Astrocyte of the spinal cord (primary cell): ENCODE measurements at regions not wholly inside any gene's neighbourhood (a gene's known extent, or its start where the extent isn't known, plus 50 kb on each side); places are given as distances from the start of the nearest gene placed in this dataset.
"Not testable (repeated sequence)": the region's sequence is repeated elsewhere in the genome, so short reads cannot be mapped to it uniquely, and the experiment has no call there.

Experiments used
- DNase-seq: peaks from one replicate; pipeline ENCODE4 v3.0.0; 2011; ENCODE audit warnings: low read depth, low spot score
- H3K4me3 ChIP-seq: 2 replicates; pipeline ENCODE4 v1.5.1; 2011; ENCODE audit warnings: low read depth, mild to moderate bottlenecking, low read length, moderate library complexity
- in situ Hi-C: cut with HindIII; loops from 2 replicates; pipeline ENCODE4 v1.10.0; 2017; ENCODE audit warnings: low sequenced_read_pairs
- TF ChIP-seq, protein P1 (sequence below): IDR thresholded peaks from 2 replicates; pipeline ENCODE4 v1.5.1; 2012; ENCODE audit warnings: low read depth, mild to moderate bottlenecking, low read length, inconsistent platforms

DNA sequence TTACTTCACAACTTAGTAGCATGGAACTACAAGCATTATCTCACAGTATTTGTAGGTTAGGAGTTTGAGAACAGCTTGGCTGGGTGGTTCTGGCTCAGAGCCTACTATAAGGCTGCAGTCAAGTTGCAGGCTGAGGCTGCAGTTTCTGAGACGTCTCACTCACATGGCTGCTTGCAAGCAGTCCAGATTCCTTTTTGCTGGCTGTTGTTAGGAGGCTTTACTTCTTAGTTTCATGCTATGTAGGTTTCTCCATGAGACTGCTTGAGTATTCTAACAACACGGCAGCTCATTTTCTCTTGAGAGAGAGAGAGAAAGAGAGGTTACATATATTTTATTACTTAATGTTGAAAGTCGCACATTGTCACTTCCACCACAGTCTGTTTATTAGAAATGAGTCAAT, 1073.9 kb downstream of the NXPH1 start:
- peak; percentile 64 for DNase-seq
- TF ChIP-seq, protein P1, sequence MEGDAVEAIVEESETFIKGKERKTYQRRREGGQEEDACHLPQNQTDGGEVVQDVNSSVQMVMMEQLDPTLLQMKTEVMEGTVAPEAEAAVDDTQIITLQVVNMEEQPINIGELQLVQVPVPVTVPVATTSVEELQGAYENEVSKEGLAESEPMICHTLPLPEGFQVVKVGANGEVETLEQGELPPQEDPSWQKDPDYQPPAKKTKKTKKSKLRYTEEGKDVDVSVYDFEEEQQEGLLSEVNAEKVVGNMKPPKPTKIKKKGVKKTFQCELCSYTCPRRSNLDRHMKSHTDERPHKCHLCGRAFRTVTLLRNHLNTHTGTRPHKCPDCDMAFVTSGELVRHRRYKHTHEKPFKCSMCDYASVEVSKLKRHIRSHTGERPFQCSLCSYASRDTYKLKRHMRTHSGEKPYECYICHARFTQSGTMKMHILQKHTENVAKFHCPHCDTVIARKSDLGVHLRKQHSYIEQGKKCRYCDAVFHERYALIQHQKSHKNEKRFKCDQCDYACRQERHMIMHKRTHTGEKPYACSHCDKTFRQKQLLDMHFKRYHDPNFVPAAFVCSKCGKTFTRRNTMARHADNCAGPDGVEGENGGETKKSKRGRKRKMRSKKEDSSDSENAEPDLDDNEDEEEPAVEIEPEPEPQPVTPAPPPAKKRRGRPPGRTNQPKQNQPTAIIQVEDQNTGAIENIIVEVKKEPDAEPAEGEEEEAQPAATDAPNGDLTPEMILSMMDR: no peak
- no peak overlapping the region for H3K4me3 ChIP-seq
- in situ Hi-C loops: no loop called here

DNA sequence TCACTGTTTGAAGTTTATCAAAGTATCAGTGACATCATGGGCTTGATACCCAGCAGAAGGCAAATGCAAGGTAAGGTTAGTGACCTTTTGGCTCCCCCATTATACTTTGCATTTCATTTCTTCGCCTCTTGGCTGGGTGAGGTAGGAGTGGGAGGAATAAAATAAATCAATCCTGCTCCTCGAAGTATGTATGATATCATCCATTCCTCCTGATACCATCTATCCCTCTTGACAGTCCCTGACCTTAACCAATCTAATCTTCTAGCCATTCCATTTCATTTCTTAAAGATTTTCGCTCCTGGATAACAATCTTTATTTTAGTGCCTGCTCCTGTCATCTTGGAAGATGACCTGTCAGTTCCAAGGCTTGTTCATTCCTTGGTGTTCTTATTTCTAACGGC, 1083.3 kb downstream of the NXPH1 start:
- DNase-seq: no peak
- TF ChIP-seq, protein P1: no peak
- no peak overlapping the region for H3K4me3 ChIP-seq
- in situ Hi-C loops: no loop called here

DNA sequence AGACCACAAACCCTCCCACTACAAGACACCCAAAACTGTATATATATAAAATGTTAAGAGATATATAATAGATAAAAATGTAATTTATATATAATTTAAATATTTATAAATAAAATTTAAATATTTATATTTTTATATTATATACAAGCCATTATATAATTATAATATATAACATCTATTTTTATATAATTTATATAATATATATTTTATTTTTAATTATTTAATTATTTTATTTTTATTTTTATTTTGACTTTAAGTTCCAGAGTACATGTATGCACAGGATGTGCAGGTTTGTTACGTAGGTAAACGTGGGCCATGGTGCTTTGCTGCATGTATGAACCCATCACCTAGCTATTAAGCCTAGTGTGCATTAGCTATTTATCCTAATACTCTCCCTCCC, 1090.2 kb downstream of the NXPH1 start:
- DNase-seq: no peak
- in situ Hi-C loops: no loop called here
- TF ChIP-seq, protein P1: no peak
- H3K4me3 ChIP-seq: no peak overlapping the region

DNA sequence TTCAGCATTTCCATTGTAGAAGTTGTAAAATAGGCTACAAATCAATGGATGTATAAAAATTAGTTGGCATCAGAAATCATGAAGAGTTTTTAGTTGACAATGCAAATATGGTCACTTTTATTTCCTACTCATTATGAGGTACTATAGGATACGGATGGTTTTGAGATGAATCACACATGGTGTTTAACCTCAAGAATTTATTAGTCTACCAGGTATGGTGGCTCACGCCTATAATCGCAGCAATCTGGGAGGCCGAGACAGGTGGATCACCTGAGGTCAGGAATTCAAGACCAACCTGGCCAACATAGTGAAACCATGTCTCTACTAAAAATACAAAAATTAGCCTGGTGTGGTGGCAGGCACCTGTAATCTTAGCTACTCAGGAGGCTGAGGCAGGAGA, 1119.0 kb downstream of the NXPH1 start:
- DNase-seq, H3K4me3 ChIP-seq, in situ Hi-C loops: not testable (repeated sequence)

DNA sequence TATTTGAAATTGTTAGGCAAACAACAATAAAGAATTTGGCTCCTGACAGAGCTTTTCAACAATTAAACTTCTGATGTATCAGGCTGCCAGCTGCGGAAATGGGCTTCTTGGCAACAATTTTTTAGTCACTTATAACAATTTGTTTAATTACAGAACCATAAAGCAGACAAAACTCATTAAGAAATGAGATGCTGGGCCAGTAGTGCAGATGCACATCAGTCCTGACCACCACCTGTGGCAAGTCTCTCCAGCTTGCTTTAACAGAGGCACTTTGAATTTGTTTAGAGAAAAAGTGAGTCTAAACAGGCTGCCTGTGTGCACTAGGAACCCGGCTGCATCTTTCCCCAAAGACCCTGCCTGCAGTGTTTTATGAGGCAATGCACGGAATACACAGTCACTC, 1124.4 kb downstream of the NXPH1 start:
- in situ Hi-C loops: no loop called here
- H3K4me3 ChIP-seq: no peak overlapping the region
- TF ChIP-seq, protein P1: no peak
- DNase-seq: no peak

DNA sequence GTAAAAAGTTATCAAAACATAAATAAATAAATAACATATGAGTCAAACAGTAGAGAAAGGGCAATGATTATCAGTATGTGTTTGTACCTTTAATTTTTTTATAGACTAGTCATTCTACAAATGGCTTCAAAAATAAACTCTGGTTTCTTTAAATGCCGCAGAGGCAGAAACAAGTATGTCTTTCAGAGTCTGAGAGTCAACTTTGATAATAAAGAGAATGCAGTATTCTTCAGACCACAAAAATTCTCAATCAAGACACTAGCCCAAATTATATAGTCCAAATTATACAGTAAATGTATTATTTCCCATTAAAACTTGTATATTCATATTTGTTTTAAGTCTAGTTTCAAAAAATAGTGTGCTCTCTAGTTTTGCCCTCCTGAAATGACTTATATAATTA, 1142.3 kb downstream of the NXPH1 start:
- H3K4me3 ChIP-seq: no peak overlapping the region
- in situ Hi-C loops: no loop called here
- TF ChIP-seq, protein P1: no peak
- no peak for DNase-seq

DNA sequence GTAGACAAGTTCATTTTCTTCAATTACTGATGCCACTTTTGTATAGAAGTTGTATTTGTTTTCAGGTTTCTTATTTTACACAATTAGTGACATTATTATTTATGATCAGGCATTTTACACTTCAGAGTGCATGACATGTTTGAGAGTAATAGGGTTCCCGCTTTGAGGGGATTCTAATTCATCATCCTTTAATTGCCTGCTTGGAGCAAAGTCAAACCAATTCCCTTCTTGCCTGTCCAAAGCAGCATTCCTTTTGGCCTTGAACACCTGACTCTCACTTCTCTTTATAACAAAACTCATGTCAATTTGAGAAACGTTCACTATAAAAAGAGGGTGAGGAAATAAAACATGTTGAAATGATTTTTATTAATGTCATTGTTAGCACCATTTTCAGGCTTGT, 1149.4 kb downstream of the NXPH1 start:
- no peak for DNase-seq
- H3K4me3 ChIP-seq: no peak overlapping the region
- TF ChIP-seq, protein P1: no peak
- in situ Hi-C loops: no loop called here
